GM12878 (cell line): ENCODE measurements at regions not wholly inside any gene's neighbourhood (a gene's known extent, or its start where the extent isn't known, plus 50 kb on each side); places are given as distances from the start of the nearest gene placed in this dataset.

Experiments
- ATAC-seq: fragments of 200-7000 bp; cut with Tn5 transposase; 3 replicates; pipeline ENCODE4 v1.9.1; 2020; ENCODE audit warnings: mild to moderate bottlenecking, moderate library complexity
- BruUV-seq: library from RNA; stranded (reverse); fragments of 400-500 nt; replicated peaks from 2 replicates; lab custom pipeline; 2021; lab: Mats Ljungman, UMichigan
- CTCF ChIA-PET: fragments of 300-600 bp; sonication (Branson Sonifier 250); formaldehyde crosslinking; extraction: SDS; loops from one replicate; lab custom pipeline; 2021; ENCODE audit warnings: inconsistent platforms; lab: Yijun Ruan, JAX
- POLR2A ChIA-PET: fragments of 350-600 bp; formaldehyde crosslinking; extraction: SDS; loops from one replicate; lab custom pipeline; 2021; ENCODE audit warnings: inconsistent platforms; lab: Charles Lee
- RAD21 ChIA-PET: fragments of 300-600 bp; sonication (Branson Sonifier 250); formaldehyde crosslinking; loops from one replicate; lab custom pipeline; 2023; ENCODE audit warnings: antibody characterized with exemption; ENCODE audit not compliant: unreplicated experiment; lab: Charles Lee
- SMC1A ChIA-PET: fragments of 300-600 bp; sonication (Branson Sonifier 250); formaldehyde crosslinking; loops from one replicate; lab custom pipeline; 2023; ENCODE audit not compliant: unreplicated experiment, uncharacterized antibody; lab: Charles Lee
- DNase-seq: peaks from one replicate; pipeline ENCODE4 v3.0.0-alpha.2; 2011; ENCODE audit warnings: low read depth, low spot score
- FAIRE-seq: peaks from 3 replicates; lab custom pipeline; 2011; peaks lifted over from hg19 to GRCh38; lab: Jason Lieb, UNC
- H2AFZ ChIP-seq: 2 replicates; pipeline ENCODE4 v1.6.0; 2011; ENCODE audit warnings: low read depth, low read length, control low read depth; ENCODE audit not compliant: control insufficient read depth
- H3K27ac ChIP-seq: 2 replicates; pipeline ENCODE4 v1.5.1; 2011; ENCODE audit warnings: control low read depth; ENCODE audit not compliant: control insufficient read depth, insufficient read depth
- H3K27me3 ChIP-seq, 2 experiments: replicated peaks in 1 of 2; 2 replicates each; pipeline versions ENCODE4 v1.6.0 to v1.6.1; 2011; ENCODE audit warnings: low read length in 1 of 2; ENCODE audit not compliant: control insufficient read depth in 2 of 2, insufficient read depth in 2 of 2
- H3K36me3 ChIP-seq, 2 experiments: 2 replicates each; pipeline ENCODE4 v1.5.1; 2011; ENCODE audit warnings: low read length in 1 of 2; ENCODE audit not compliant: control insufficient read depth in 2 of 2, insufficient read depth in 2 of 2
- H3K4me1 ChIP-seq: 2 replicates; pipeline ENCODE4 v1.6.1; 2011; ENCODE audit warnings: mild to moderate bottlenecking, low read length, moderate library complexity, mixed read lengths; ENCODE audit not compliant: control insufficient read depth, insufficient read depth
- H3K4me2 ChIP-seq: 2 replicates; pipeline ENCODE4 v1.6.0; 2011; ENCODE audit warnings: control low read depth; ENCODE audit not compliant: control insufficient read depth, insufficient read depth
- H3K4me3 ChIP-seq: fragments of 200-600 bp; sonication (generic); 2 replicates; pipeline ENCODE4 v1.5.1; 2016
- H3K79me2 ChIP-seq: 2 replicates; pipeline ENCODE4 v1.6.0; 2011; ENCODE audit warnings: low read length; ENCODE audit not compliant: control insufficient read depth, insufficient read depth
- H3K9ac ChIP-seq: 2 replicates; pipeline ENCODE4 v1.8.0; 2011; ENCODE audit warnings: low read length, control low read depth, mixed read lengths; ENCODE audit not compliant: control insufficient read depth, insufficient read depth
- H3K9me3 ChIP-seq: replicated peaks from 3 replicates; pipeline ENCODE4 v1.5.1; 2011; ENCODE audit warnings: mild to moderate bottlenecking, low read length; ENCODE audit not compliant: control insufficient read depth, insufficient read depth
- H4K20me1 ChIP-seq: 2 replicates; pipeline ENCODE4 v1.6.0; 2011; ENCODE audit not compliant: control insufficient read depth, insufficient read depth
- DPF2 ChIP-seq: fragments of 450-650 bp; IDR thresholded peaks from 2 replicates; pipeline ENCODE4 v1.6.1; 2017; ENCODE audit warnings: mild to moderate bottlenecking
- IRF4 ChIP-seq: IDR thresholded peaks from 2 replicates; pipeline ENCODE4 v1.6.1; 2011; ENCODE audit warnings: low read depth, low read length
- MXI1 ChIP-seq: fragments of 150-350 bp; IDR thresholded peaks from 2 replicates; pipeline ENCODE4 v1.6.1; 2011; ENCODE audit warnings: low read depth, mild to moderate bottlenecking, inconsistent platforms, low read length, improper control_type of control experiment
- RELB ChIP-seq: fragments of 450-650 bp; IDR thresholded peaks from 2 replicates; pipeline ENCODE4 v1.6.1; 2017; ENCODE audit warnings: low read depth, mild to moderate bottlenecking, moderate library complexity
- SIX5 ChIP-seq: IDR thresholded peaks from 2 replicates; pipeline ENCODE4 v1.6.1; 2011; ENCODE audit warnings: mild to moderate bottlenecking, low read depth, low read length, moderate library complexity; ENCODE audit not compliant: severe bottlenecking
- SMAD5 ChIP-seq: IDR thresholded peaks from 2 replicates; pipeline ENCODE4 v1.6.1; 2016; ENCODE audit warnings: antibody characterized with exemption, low read depth
- TBL1XR1 ChIP-seq: IDR thresholded peaks from 2 replicates; pipeline ENCODE4 v1.6.1; 2012; ENCODE audit warnings: low read depth, low read length, improper control_type of control experiment
- WGBS: methylation state at CpG from one replicate; pipeline ENCODE4 v1.1.6; 2016; ENCODE audit warnings: low lambda C conversion rate; ENCODE audit not compliant: insufficient replicate concordance, insufficient coverage; ENCODE audit errors: missing lambda C conversion rate; 5-methylcytosine and 5-hydroxymethylcytosine counted together
- in situ Hi-C: fragments of 300-500 bp; cut with MboI; formaldehyde crosslinking; loops from 9 replicates; pipeline ENCODE4 v1.14.3; 2018; ENCODE audit warnings: mixed read lengths
- intact Hi-C: fragments of 100-400 bp; cut with micrococcal nuclease; formaldehyde crosslinking; loops from one replicate; pipeline ENCODE4 v1.14.2; 2022; ENCODE audit not compliant: unreplicated experiment

GRCh38 chr6:84330325-84330724 is 102.9 kb upstream of the CEP162 start:
- Histone ChIP-seq H3K4me1 (peaks cover 6% of the 10 kb centered on the region; the same call in 1 of the 2 replicates), H3K36me3 (no peaks in the 10 kb centered on the region), H3K27me3 (no peaks in the 10 kb centered on the region), H4K20me1 (no peaks in the 10 kb centered on the region), H3K79me2 (no peaks in the 10 kb centered on the region), H3K9ac (no peak overlapping the region), H3K4me2 (no peak overlapping the region), H3K4me3 (no peak overlapping the region), H3K9me3 (no peaks in the 10 kb centered on the region), H3K27ac (no peak overlapping the region), H2AFZ (no peak overlapping the region)
- ChIA-PET RAD21 (interaction anchor here (0.9 to 1.1 kb wide), 2 partner anchors 20 to 74 kb away, joined by 3 to 6 read pairs; no protein-coding TSS in a partner anchor), SMC1A (interaction anchor here (0.9 to 4.9 kb wide), 9 partner anchors 10 to 92 kb away, joined by 3 to 21 read pairs (median 4); no protein-coding TSS in a partner anchor), CTCF (interaction anchor here (0.6 to 1.5 kb wide), 7 partner anchors 17 to 92 kb away, joined by 3 to 7 read pairs (median 3); no protein-coding TSS in a partner anchor), POLR2A (interaction anchor here (0.6 kb wide), 1 partner anchor 60 kb away, joined by 3 read pairs; no protein-coding TSS in a partner anchor)
- no peak for FAIRE-seq
- intact Hi-C loops (loop anchor here (10.0 kb wide), 1 partner anchor 214 kb away; no protein-coding TSS in a partner anchor), in situ Hi-C loops (no loop called here)
- no peak for ATAC-seq
- no peak for TF ChIP-seq DPF2
- TF ChIP-seq MXI1 = no peak
- TF ChIP-seq SIX5 = no peak
- no peak for TF ChIP-seq RELB
- TF ChIP-seq TBL1XR1 = no peak
- TF ChIP-seq SMAD5 = no peak
- no peak for TF ChIP-seq IRF4
- BruUV-seq = no TSS peak
- no peak for DNase-seq
- WGBS = 0% methylated on average over 2 of the region's 2 CpGs
